Spleen (tissue), 11 donors: ENCODE measurements at regions not wholly inside any gene's neighbourhood (a gene's known extent, or its start where the extent isn't known, plus 50 kb on each side); places are given as distances from the start of the nearest gene placed in this dataset.

Experiments
- DNase-seq: peaks from one replicate; pipeline ENCODE4 v3.0.0-alpha.2; 2020
- H3K27ac ChIP-seq, 8 donors: fragments of 200-600 bp; sonication (generic) in 7 of 8; 1 replicate in 4 of 8; 2 replicates in 4 of 8; pipeline versions ENCODE4 v1.5.0 to v1.8.0; 2016 to 2021; ENCODE audit warnings: inconsistent platforms in 4 of 8, mild to moderate bottlenecking in 4 of 8, moderate library complexity in 1 of 8
- H3K27me3 ChIP-seq, 7 donors: fragments of 200-600 bp; sonication (generic) in 6 of 7; replicated peaks in 1 of 7; 1 replicate in 4 of 7; 2 replicates in 3 of 7; pipeline versions ENCODE4 v1.5.0 to v1.8.0; 2016 to 2021; ENCODE audit warnings: inconsistent platforms in 3 of 7, mild to moderate bottlenecking in 1 of 7
- H3K36me3 ChIP-seq, 6 donors: fragments of 200-600 bp; sonication (generic) in 5 of 6; 1 replicate in 4 of 6; 2 replicates in 2 of 6; pipeline versions ENCODE4 v1.5.0 to v1.8.0; 2016 to 2021; ENCODE audit warnings: inconsistent platforms in 2 of 6
- H3K4me1 ChIP-seq, 6 donors: fragments of 200-600 bp; sonication (generic) in 5 of 6; 1 replicate in 3 of 6; 2 replicates in 3 of 6; pipeline versions ENCODE4 v1.5.0 to v1.8.0; 2016 to 2021; ENCODE audit warnings: inconsistent platforms in 3 of 6
- H3K4me3 ChIP-seq, 8 donors: fragments of 200-600 bp; sonication (generic) in 7 of 8; 1 replicate in 4 of 8; 2 replicates in 4 of 8; pipeline versions ENCODE4 v1.5.0 to v1.8.0; 2016 to 2021; ENCODE audit warnings: inconsistent platforms in 4 of 8, mild to moderate bottlenecking in 4 of 8, moderate library complexity in 2 of 8
- H3K9me3 ChIP-seq, 8 donors: fragments of 200-600 bp; sonication (generic) in 7 of 8; 1 replicate in 4 of 8; 2 replicates in 4 of 8; pipeline versions ENCODE4 v1.5.0 to v1.8.0; 2016 to 2021; ENCODE audit warnings: inconsistent platforms in 4 of 8
- CTCF ChIP-seq, 11 experiments: fragments of 200-600 bp in 7 of 11; fragments of 450-650 bp in 4 of 11; sonication (generic) in 4 of 11; IDR thresholded peaks in 8 of 11; conservative IDR thresholded peaks in 3 of 11; 1 replicate in 7 of 11; 2 replicates in 4 of 11; pipeline versions ENCODE4 v1.4.0 to v1.8.0; 2016 to 2021; ENCODE audit warnings: antibody characterized with exemption in 11 of 11, inconsistent platforms in 4 of 11, mild to moderate bottlenecking in 1 of 11
- POLR2A ChIP-seq, 3 donors: fragments of 450-650 bp; IDR thresholded peaks; one replicate each; pipeline ENCODE4 v1.5.1; 2017; ENCODE audit warnings: antibody characterized with exemption in 3 of 3, mild to moderate bottlenecking in 1 of 3
- POLR2AphosphoS5 ChIP-seq, 3 donors: sonication (generic); formaldehyde crosslinking; IDR thresholded peaks; one replicate each; pipeline ENCODE4 v1.5.1; 2017; ENCODE audit warnings: antibody characterized with exemption in 3 of 3
- WGBS, 5 donors: extraction: QIAGEN DNeasy Blood & Tissue Kit in 3 of 5; methylation state at CpG; one replicate each; pipeline versions ENCODE4 v1.1.5 to v1.1.7; 2013 to 2018; 5-methylcytosine and 5-hydroxymethylcytosine counted together
- intact Hi-C: fragments of 100-400 bp; cut with DNase I; formaldehyde crosslinking; loops from one replicate; pipeline ENCODE4 v1.15.0; 2023; ENCODE audit warnings: low total_unique reads
- donor health status: healthy with polysubstance abuse.
- donor health status: DM: no; HTN: no; CAD: no; lungs with moderate emphysema.
- donor health status: DM: no; HTN: no; CAD: no.
- donor health status: Bipolar disorder and iron deficiency.
- donor health status: healthy.
- donor health status: DM: no; HTN: no; CAD: no.
- donor health status: DM: yes; HTN: yes; CAD: no.

DNA sequence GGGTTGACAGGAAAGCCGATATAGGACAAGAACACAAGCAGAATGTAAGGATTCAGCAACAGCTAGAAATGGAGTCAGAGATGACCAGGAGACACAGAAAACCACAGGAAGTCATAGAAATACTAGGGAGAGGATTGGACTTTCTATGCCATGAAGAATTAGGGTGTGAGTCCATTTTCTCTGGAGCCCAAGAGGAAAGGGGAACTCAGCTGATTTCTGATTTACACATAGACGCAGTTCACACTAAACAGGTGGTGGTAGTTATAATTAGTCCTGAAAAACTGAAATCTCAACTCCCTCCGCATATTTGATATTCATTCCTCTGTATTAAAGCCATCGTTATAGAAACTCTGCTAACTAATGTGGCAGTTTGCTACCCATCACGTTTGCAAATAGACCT, 292.7 kb upstream of the STT3B start:
- no peak for DNase-seq
- intact Hi-C loops, result no loop called here
- Histone ChIP-seq H3K4me3 (no peak overlapping the region), H3K4me1 (peaks cover 0 to 5% (median 2%) of the 10 kb centered on the region in 6 donors), H3K36me3 (no peaks in the 10 kb centered on the region), H3K27ac (no peak overlapping the region), H3K9me3 (no peaks in the 10 kb centered on the region), H3K27me3 (no peaks in the 10 kb centered on the region)
- TF ChIP-seq POLR2AphosphoS5 (IDR thresholded peaks at IDR 0.05) (no peak), CTCF (IDR thresholded peaks at IDR 0.05 in 8 of 11, conservative IDR thresholded peaks at IDR 0.05 in 3 of 11) (no peak), POLR2A (IDR thresholded peaks at IDR 0.05) (no peak)
- 68 to 79% (median 71%) methylated on average over 5 of the region's 5 CpGs for WGBS, 5 donors

GRCh38 chr3:31240466-31240865, 292.3 kb upstream of the STT3B start:
- intact Hi-C loops, result no loop called here

DNA sequence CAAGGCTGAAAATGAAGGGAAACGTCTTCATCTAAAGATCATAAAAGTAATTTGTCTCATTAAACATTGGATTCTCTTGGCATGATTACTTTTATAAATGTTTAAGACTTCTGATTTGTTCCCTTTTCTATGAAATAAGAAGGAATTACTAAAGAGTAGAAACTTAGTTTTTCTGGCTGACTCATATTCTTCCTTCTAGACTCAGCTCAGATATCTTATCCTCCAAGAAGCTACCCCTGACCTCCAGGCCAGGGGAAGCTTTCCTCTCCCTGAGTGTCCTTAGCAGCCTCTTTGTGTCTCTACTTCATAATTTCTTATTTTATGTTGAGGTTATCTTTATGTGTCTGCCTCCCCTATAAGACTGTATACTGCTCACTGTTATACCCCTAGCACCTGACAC, 291.9 kb upstream of the STT3B start:
- Histone ChIP-seq H3K4me3 (no peak overlapping the region), H3K27ac (no peak overlapping the region), H3K9me3 (no peaks in the 10 kb centered on the region), H3K36me3 (no peaks in the 10 kb centered on the region), H3K27me3 (no peaks in the 10 kb centered on the region), H3K4me1 (no peaks in the 10 kb centered on the region)
- no peak for DNase-seq
- no peak for TF ChIP-seq POLR2A (IDR thresholded peaks at IDR 0.05)
- no peak for TF ChIP-seq CTCF (IDR thresholded peaks at IDR 0.05 in 8 of 11, conservative IDR thresholded peaks at IDR 0.05 in 3 of 11)
- TF ChIP-seq POLR2AphosphoS5 (IDR thresholded peaks at IDR 0.05), result no peak
- 82 to 100% (median 88%) methylated on average over 1 of the region's 1 CpG for whole genome bisulfite sequencing, 5 donors
- intact Hi-C loops, result no loop called here

More at GRCh38 chr3:31240466-31240865, 292.3 kb upstream of the STT3B start:
- no peak for DNase-seq
- no peaks in the 10 kb centered on the region for H3K27me3 ChIP-seq
- WGBS, 5 donors, result 68 to 88% (median 83%) methylated on average over 1 of the region's 1 CpG
- H3K27ac ChIP-seq, result no peak overlapping the region
- no peak overlapping the region for H3K4me3 ChIP-seq
- no peaks in the 10 kb centered on the region for H3K36me3 ChIP-seq
- H3K4me1 ChIP-seq, result peaks cover 0 to under 1% (median under 1%) of the 10 kb centered on the region in 6 donors
- no peaks in the 10 kb centered on the region for H3K9me3 ChIP-seq
- TF ChIP-seq POLR2AphosphoS5 (IDR thresholded peaks at IDR 0.05) (no peak), CTCF (IDR thresholded peaks at IDR 0.05 in 8 of 11, conservative IDR thresholded peaks at IDR 0.05 in 3 of 11) (no peak), POLR2A (IDR thresholded peaks at IDR 0.05) (no peak)

GRCh38 chr3:31241533-31241932, 291.2 kb upstream of the STT3B start:
- H3K27ac ChIP-seq, result no peak overlapping the region
- no peak for TF ChIP-seq CTCF (IDR thresholded peaks at IDR 0.05 in 8 of 11, conservative IDR thresholded peaks at IDR 0.05 in 3 of 11)
- TF ChIP-seq POLR2A (IDR thresholded peaks at IDR 0.05), result no peak
- TF ChIP-seq POLR2AphosphoS5 (IDR thresholded peaks at IDR 0.05), result no peak
- 87 to 95% (median 91%) methylated on average over 3 of the region's 3 CpGs for WGBS, 5 donors
- intact Hi-C loops, result no loop called here
- H3K27me3 ChIP-seq, result no peaks in the 10 kb centered on the region
- DNase-seq, result no peak
- no peaks in the 10 kb centered on the region for H3K4me1 ChIP-seq
- H3K9me3 ChIP-seq, result no peaks in the 10 kb centered on the region
- H3K4me3 ChIP-seq, result no peak overlapping the region
- H3K36me3 ChIP-seq, result no peaks in the 10 kb centered on the region
